Lower lobe of right lung (tissue), 2 donors: ENCODE measurements at regions not wholly inside any gene's neighbourhood (a gene's known extent, or its start where the extent isn't known, plus 50 kb on each side); places are given as distances from the start of the nearest gene placed in this dataset.

Experiments
- ATAC-seq, 2 donors: fragments of 200-7000 bp; cut with Tn5 transposase; one replicate each; pipeline ENCODE4 v1.9.1; 2020 to 2022; ENCODE audit warnings: mild to moderate bottlenecking in 2 of 2, moderate library complexity in 2 of 2
- DNase-seq: peaks from one replicate; pipeline ENCODE4 v3.0.0-alpha.2; 2020
- H3K27ac ChIP-seq: fragments of 200-600 bp; one replicate; pipeline ENCODE4 v1.8.0; 2022
- H3K27me3 ChIP-seq: fragments of 200-600 bp; one replicate; pipeline ENCODE4 v1.8.0; 2022; ENCODE audit warnings: low read depth
- H3K36me3 ChIP-seq: fragments of 200-600 bp; one replicate; pipeline ENCODE4 v1.8.0; 2022; ENCODE audit warnings: mild to moderate bottlenecking
- H3K4me1 ChIP-seq: fragments of 200-600 bp; one replicate; pipeline ENCODE4 v1.8.0; 2022
- H3K4me3 ChIP-seq: fragments of 200-600 bp; one replicate; pipeline ENCODE4 v1.8.0; 2022; ENCODE audit warnings: mild to moderate bottlenecking
- H3K9me3 ChIP-seq: fragments of 200-600 bp; one replicate; pipeline ENCODE4 v1.8.0; 2022
- intact Hi-C: fragments of 100-400 bp; cut with DNase I; formaldehyde crosslinking; loops from one replicate; pipeline ENCODE4 v1.11.0; 2022
- TF ChIP-seq, protein P1 (sequence below): fragments of 200-600 bp; IDR thresholded peaks from one replicate; pipeline ENCODE4 v1.8.0; 2022; ENCODE audit warnings: antibody characterized with exemption, mild to moderate bottlenecking
- donor health status: DM: no; HTN: yes; CAD: no; lungs with severe emphysema.

- Histone ChIP-seq H3K36me3 (no peaks in the 10 kb centered on the region), H3K4me3 (no peak overlapping the region), H3K27ac (no peak overlapping the region), H3K4me1 (peaks cover 97% of the 10 kb centered on the region), H3K9me3 (no peaks in the 10 kb centered on the region), H3K27me3 (no peaks in the 10 kb centered on the region)
- TF ChIP-seq, protein P1, sequence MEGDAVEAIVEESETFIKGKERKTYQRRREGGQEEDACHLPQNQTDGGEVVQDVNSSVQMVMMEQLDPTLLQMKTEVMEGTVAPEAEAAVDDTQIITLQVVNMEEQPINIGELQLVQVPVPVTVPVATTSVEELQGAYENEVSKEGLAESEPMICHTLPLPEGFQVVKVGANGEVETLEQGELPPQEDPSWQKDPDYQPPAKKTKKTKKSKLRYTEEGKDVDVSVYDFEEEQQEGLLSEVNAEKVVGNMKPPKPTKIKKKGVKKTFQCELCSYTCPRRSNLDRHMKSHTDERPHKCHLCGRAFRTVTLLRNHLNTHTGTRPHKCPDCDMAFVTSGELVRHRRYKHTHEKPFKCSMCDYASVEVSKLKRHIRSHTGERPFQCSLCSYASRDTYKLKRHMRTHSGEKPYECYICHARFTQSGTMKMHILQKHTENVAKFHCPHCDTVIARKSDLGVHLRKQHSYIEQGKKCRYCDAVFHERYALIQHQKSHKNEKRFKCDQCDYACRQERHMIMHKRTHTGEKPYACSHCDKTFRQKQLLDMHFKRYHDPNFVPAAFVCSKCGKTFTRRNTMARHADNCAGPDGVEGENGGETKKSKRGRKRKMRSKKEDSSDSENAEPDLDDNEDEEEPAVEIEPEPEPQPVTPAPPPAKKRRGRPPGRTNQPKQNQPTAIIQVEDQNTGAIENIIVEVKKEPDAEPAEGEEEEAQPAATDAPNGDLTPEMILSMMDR: no peak
- intact Hi-C loops: no loop called here
- ATAC-seq (no peak), DNase-seq (no peak)
Observed at GRCh38 chr21:38988509-38989378, 183.0 kb downstream of the ETS2 start.

GRCh38 chr21:38987633-38988508 is 182.1 kb downstream of the ETS2 start:
- Histone ChIP-seq H3K27me3 (no peaks in the 10 kb centered on the region), H3K4me1 (peaks cover 88% of the 10 kb centered on the region), H3K4me3 (no peak overlapping the region), H3K36me3 (no peaks in the 10 kb centered on the region), H3K27ac (no peak overlapping the region), H3K9me3 (no peaks in the 10 kb centered on the region)
- intact Hi-C loops: no loop called here
- ATAC-seq (no peak), DNase-seq (no peak)
- TF ChIP-seq, protein P1: no peak

DNA sequence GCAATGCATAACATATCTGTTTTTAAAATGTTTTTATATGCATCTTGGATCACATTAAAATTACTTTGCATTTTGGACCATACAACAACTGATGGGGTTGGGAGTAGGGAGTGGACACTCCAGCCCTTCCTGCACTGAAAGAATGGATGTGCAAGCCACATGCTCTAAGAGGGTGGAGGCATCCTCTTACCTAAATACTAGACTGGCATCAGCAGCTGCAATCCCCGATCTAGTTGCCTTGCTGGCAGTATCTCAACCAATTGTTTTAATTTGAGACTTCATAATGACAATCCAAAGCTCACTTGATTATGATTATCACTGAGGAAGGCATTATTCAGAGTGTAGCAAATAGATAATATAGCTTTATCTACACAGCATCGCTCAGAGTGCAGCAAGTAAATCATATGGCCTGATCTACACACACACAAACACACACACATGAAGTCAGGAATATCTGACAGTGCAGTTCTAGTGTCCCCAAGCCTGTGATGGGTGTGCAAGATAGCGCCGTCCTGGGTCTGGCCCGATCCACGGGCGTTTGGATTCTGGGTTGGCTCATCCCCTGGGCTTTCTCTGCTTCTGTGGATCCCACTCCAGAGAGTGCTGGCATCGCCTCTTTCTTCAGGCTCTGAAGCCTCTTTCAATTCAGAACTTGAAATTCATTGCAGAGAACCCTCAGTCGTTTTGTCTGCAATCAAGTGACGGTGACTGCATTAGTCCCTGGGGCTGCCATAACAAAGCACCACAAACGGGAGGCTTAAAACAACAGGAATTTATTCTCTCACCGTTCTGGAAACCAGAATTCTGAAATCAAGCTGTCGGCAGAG is 181.3 kb downstream of the ETS2 start:
- TF ChIP-seq, protein P1: no peak
- ATAC-seq: no peak
- Histone ChIP-seq H3K36me3 (no peaks in the 10 kb centered on the region), H3K27me3 (no peaks in the 10 kb centered on the region), H3K4me1 (peaks cover 80% of the 10 kb centered on the region), H3K4me3 (no peak overlapping the region), H3K27ac (no peak overlapping the region), H3K9me3 (no peaks in the 10 kb centered on the region)
- intact Hi-C loops: no loop called here
- no peak for DNase-seq

- DNase-seq (no peak), ATAC-seq (no peak)
- intact Hi-C loops: no loop called here
- TF ChIP-seq, protein P1: no peak
- H3K9me3 ChIP-seq: no peaks in the 10 kb centered on the region
- no peaks in the 10 kb centered on the region for H3K36me3 ChIP-seq
- peaks cover 74% of the 10 kb centered on the region for H3K4me1 ChIP-seq
- H3K27me3 ChIP-seq: no peaks in the 10 kb centered on the region
- no peak overlapping the region for H3K27ac ChIP-seq
- H3K4me3 ChIP-seq: no peak overlapping the region
Observed at GRCh38 chr21:38986406-38986805, 180.7 kb downstream of the ETS2 start.
